ENCODE measurements at regions not wholly inside any gene's neighbourhood (a gene's known extent, or its start where the extent isn't known, plus 50 kb on each side); places are given as distances from the start of the nearest gene placed in this dataset.

- no peaks in the 10 kb centered on the region for H3K4me1 ChIP-seq (ENCODE audit: control insufficient read depth in 1 of 2, extremely low read depth in 1 of 2, insufficient read depth in 2 of 2, low read length in 2 of 2)
- no peak overlapping the region for H3K27ac ChIP-seq (ENCODE audit: low read length)
- CTCF ChIA-PET = no interaction called here
- Mint-ChIP-seq H3K36me3 (no peaks in the 10 kb centered on the region), H3K9me3 (peaks cover 0 to 9% (median 3%) of the 10 kb centered on the region in 3 donors), H3K4me3 (no peak overlapping the region), H3K4me1 (no peaks in the 10 kb centered on the region), H3K27me3 (no peaks in the 10 kb centered on the region), H3K27ac (no peak overlapping the region)
- WGBS (ENCODE audit: insufficient coverage) = no CpG with 5 or more reads among the region's 3 CpGs
- no peaks in the 10 kb centered on the region for H3K27me3 ChIP-seq (replicated peaks in 1 of 2; ENCODE audit: control insufficient read depth in 2 of 2, extremely low read depth in 1 of 2, insufficient read depth in 2 of 2, low read length in 1 of 2)
- no peak for ATAC-seq (replicated peaks in 1 of 4)
- H3K9me3 ChIP-seq = no peaks in the 10 kb centered on the region
- no peak for DNase-seq
- no peak overlapping the region for H3K4me3 ChIP-seq (ENCODE audit: control insufficient read depth in 1 of 2, extremely low read depth in 1 of 2, low read length in 1 of 2)
- H3K36me3 ChIP-seq (ENCODE audit: control insufficient read depth in 2 of 2, extremely low read depth in 1 of 2, insufficient read depth in 1 of 2, low read length in 1 of 2) = no peaks in the 10 kb centered on the region
- POLR2A ChIA-PET = no interaction called here
Observed at GRCh38 chr7:42742318-42742717, 169.6 kb downstream of the C7orf25 start.

- Histone ChIP-seq H3K4me3 (ENCODE audit: control insufficient read depth in 1 of 2, extremely low read depth in 1 of 2, low read length in 1 of 2) (no peak overlapping the region), H3K4me1 (ENCODE audit: control insufficient read depth in 1 of 2, extremely low read depth in 1 of 2, insufficient read depth in 2 of 2, low read length in 2 of 2) (no peaks in the 10 kb centered on the region), H3K9me3 (no peaks in the 10 kb centered on the region), H3K27ac (ENCODE audit: low read length) (no peak overlapping the region), H3K36me3 (ENCODE audit: control insufficient read depth in 2 of 2, extremely low read depth in 1 of 2, insufficient read depth in 1 of 2, low read length in 1 of 2) (no peaks in the 10 kb centered on the region), H3K27me3 (replicated peaks in 1 of 2; ENCODE audit: control insufficient read depth in 2 of 2, extremely low read depth in 1 of 2, insufficient read depth in 2 of 2, low read length in 1 of 2) (no peaks in the 10 kb centered on the region)
- no peak for ATAC-seq (replicated peaks in 1 of 4)
- DNase-seq = no peak
- Mint-ChIP-seq H3K36me3 (no peaks in the 10 kb centered on the region), H3K27ac (no peak overlapping the region), H3K4me1 (no peaks in the 10 kb centered on the region), H3K27me3 (no peaks in the 10 kb centered on the region), H3K9me3 (peaks cover 0 to 9% (median 0%) of the 10 kb centered on the region in 3 donors), H3K4me3 (no peak overlapping the region)
- WGBS (ENCODE audit: insufficient coverage) = 63% methylated on average over 1 of the region's 3 CpGs
- ChIA-PET CTCF (no interaction called here), POLR2A (no interaction called here)
Observed at GRCh38 chr7:42740408-42740807, 171.5 kb downstream of the C7orf25 start.

- H3K4me1 ChIP-seq (ENCODE audit: control insufficient read depth in 1 of 2, extremely low read depth in 1 of 2, insufficient read depth in 2 of 2, low read length in 2 of 2) = no peaks in the 10 kb centered on the region
- CTCF ChIA-PET = no interaction called here
Observed at GRCh38 chr7:42739638-42740037, 172.2 kb downstream of the C7orf25 start.

GRCh38 chr7:42736931-42737330 lies 174.9 kb downstream of the C7orf25 start:
- Mint-ChIP-seq H3K4me3 (no peak overlapping the region), H3K27me3 (peaks cover 0 to 3% of the 10 kb centered on the region in 2 donors), H3K4me1 (no peaks in the 10 kb centered on the region), H3K9me3 (peaks cover 0 to 9% (median 0%) of the 10 kb centered on the region in 3 donors), H3K27ac (no peak overlapping the region), H3K36me3 (no peaks in the 10 kb centered on the region)
- Histone ChIP-seq H3K4me3 (ENCODE audit: control insufficient read depth in 1 of 2, extremely low read depth in 1 of 2, low read length in 1 of 2) (no peak overlapping the region), H3K9me3 (no peaks in the 10 kb centered on the region), H3K36me3 (ENCODE audit: control insufficient read depth in 2 of 2, extremely low read depth in 1 of 2, insufficient read depth in 1 of 2, low read length in 1 of 2) (no peaks in the 10 kb centered on the region), H3K27ac (ENCODE audit: low read length) (no peak overlapping the region), H3K4me1 (ENCODE audit: control insufficient read depth in 1 of 2, extremely low read depth in 1 of 2, insufficient read depth in 2 of 2, low read length in 2 of 2) (no peaks in the 10 kb centered on the region), H3K27me3 (replicated peaks in 1 of 2; ENCODE audit: control insufficient read depth in 2 of 2, extremely low read depth in 1 of 2, insufficient read depth in 2 of 2, low read length in 1 of 2) (no peaks in the 10 kb centered on the region)
- no CpG with 5 or more reads among the region's 1 CpG for WGBS (ENCODE audit: insufficient coverage)
- CTCF ChIA-PET = no interaction called here
- POLR2A ChIA-PET = no interaction called here
- DNase-seq (no peak), ATAC-seq (replicated peaks in 1 of 4) (no peak)

More at GRCh38 chr7:42739638-42740037, 172.2 kb downstream of the C7orf25 start:
- Mint-ChIP-seq H3K27ac (no peak overlapping the region), H3K9me3 (peaks cover 0 to 9% (median 0%) of the 10 kb centered on the region in 3 donors), H3K4me3 (no peak overlapping the region), H3K36me3 (no peaks in the 10 kb centered on the region), H3K27me3 (no peaks in the 10 kb centered on the region), H3K4me1 (no peaks in the 10 kb centered on the region)
- H3K27me3 ChIP-seq (replicated peaks in 1 of 2; ENCODE audit: control insufficient read depth in 2 of 2, extremely low read depth in 1 of 2, insufficient read depth in 2 of 2, low read length in 1 of 2) = no peaks in the 10 kb centered on the region
- DNase-seq (no peak), ATAC-seq (replicated peaks in 1 of 4) (no peak)
- POLR2A ChIA-PET = no interaction called here
- no peaks in the 10 kb centered on the region for H3K9me3 ChIP-seq
- WGBS (ENCODE audit: insufficient coverage) = 85% methylated on average over 6 of the region's 8 CpGs
- no peak overlapping the region for H3K4me3 ChIP-seq (ENCODE audit: control insufficient read depth in 1 of 2, extremely low read depth in 1 of 2, low read length in 1 of 2)
- H3K27ac ChIP-seq (ENCODE audit: low read length) = no peak overlapping the region
- no peaks in the 10 kb centered on the region for H3K36me3 ChIP-seq (ENCODE audit: control insufficient read depth in 2 of 2, extremely low read depth in 1 of 2, insufficient read depth in 1 of 2, low read length in 1 of 2)

- DNase-seq (no peak), ATAC-seq (replicated peaks in 1 of 4) (no peak)
- H3K27ac Mint-ChIP-seq = no peak overlapping the region
- POLR2A ChIA-PET = no interaction called here
- H3K27ac ChIP-seq (ENCODE audit: low read length) = no peak overlapping the region
- CTCF ChIA-PET = no interaction called here
- H3K4me1 Mint-ChIP-seq = no peaks in the 10 kb centered on the region
- no peaks in the 10 kb centered on the region for H3K4me1 ChIP-seq (ENCODE audit: control insufficient read depth in 1 of 2, extremely low read depth in 1 of 2, insufficient read depth in 2 of 2, low read length in 2 of 2)
- no peaks in the 10 kb centered on the region for H3K9me3 ChIP-seq
- no peaks in the 10 kb centered on the region for H3K27me3 ChIP-seq (replicated peaks in 1 of 2; ENCODE audit: control insufficient read depth in 2 of 2, extremely low read depth in 1 of 2, insufficient read depth in 2 of 2, low read length in 1 of 2)
- no peaks in the 10 kb centered on the region for H3K36me3 Mint-ChIP-seq
- H3K4me3 ChIP-seq (ENCODE audit: control insufficient read depth in 1 of 2, extremely low read depth in 1 of 2, low read length in 1 of 2) = no peak overlapping the region
- WGBS (ENCODE audit: insufficient coverage) = no CpG with 5 or more reads among the region's 2 CpGs
- H3K9me3 Mint-ChIP-seq = peaks cover 0 to 9% (median 0%) of the 10 kb centered on the region in 3 donors
- H3K36me3 ChIP-seq (ENCODE audit: control insufficient read depth in 2 of 2, extremely low read depth in 1 of 2, insufficient read depth in 1 of 2, low read length in 1 of 2) = no peaks in the 10 kb centered on the region
- H3K27me3 Mint-ChIP-seq = peaks cover 0 to 3% of the 10 kb centered on the region in 2 donors
- H3K4me3 Mint-ChIP-seq = no peak overlapping the region
Observed at GRCh38 chr7:42735081-42735480, 176.8 kb downstream of the C7orf25 start.

- no peaks in the 10 kb centered on the region for H3K4me1 Mint-ChIP-seq
- ATAC-seq (replicated peaks in 1 of 4) (no peak), DNase-seq (no peak)
- no peak overlapping the region for H3K4me3 Mint-ChIP-seq
- H3K9me3 Mint-ChIP-seq = peaks cover 0 to 9% (median 0%) of the 10 kb centered on the region in 3 donors
- peaks cover 0 to 3% of the 10 kb centered on the region in 2 donors for H3K27me3 Mint-ChIP-seq
- no CpG with 5 or more reads among the region's 2 CpGs for WGBS (ENCODE audit: insufficient coverage)
- no peaks in the 10 kb centered on the region for H3K36me3 Mint-ChIP-seq
- no peaks in the 10 kb centered on the region for H3K27me3 ChIP-seq (replicated peaks in 1 of 2; ENCODE audit: control insufficient read depth in 2 of 2, extremely low read depth in 1 of 2, insufficient read depth in 2 of 2, low read length in 1 of 2)
- POLR2A ChIA-PET = interaction anchor here in 1 of 2 donors (0.6 kb wide), 1 partner anchor 241 kb away, joined by 4 read pairs; no protein-coding TSS in a partner anchor
- CTCF ChIA-PET = no interaction called here
- no peaks in the 10 kb centered on the region for H3K36me3 ChIP-seq (ENCODE audit: control insufficient read depth in 2 of 2, extremely low read depth in 1 of 2, insufficient read depth in 1 of 2, low read length in 1 of 2)
- H3K27ac ChIP-seq (ENCODE audit: low read length) = no peak overlapping the region
- H3K27ac Mint-ChIP-seq = no peak overlapping the region
- H3K4me3 ChIP-seq (ENCODE audit: control insufficient read depth in 1 of 2, extremely low read depth in 1 of 2, low read length in 1 of 2) = no peak overlapping the region
- no peaks in the 10 kb centered on the region for H3K4me1 ChIP-seq (ENCODE audit: control insufficient read depth in 1 of 2, extremely low read depth in 1 of 2, insufficient read depth in 2 of 2, low read length in 2 of 2)
- H3K9me3 ChIP-seq = no peaks in the 10 kb centered on the region
Observed at GRCh38 chr7:42734568-42734967, 177.3 kb downstream of the C7orf25 start.

GRCh38 chr7:42733040-42733439 lies 178.8 kb downstream of the C7orf25 start:
- no peaks in the 10 kb centered on the region for H3K36me3 ChIP-seq (ENCODE audit: control insufficient read depth in 2 of 2, extremely low read depth in 1 of 2, insufficient read depth in 1 of 2, low read length in 1 of 2)
- Mint-ChIP-seq H3K27ac (no peak overlapping the region), H3K27me3 (peaks cover 0 to 3% of the 10 kb centered on the region in 2 donors), H3K9me3 (peaks cover 0 to 5% (median 0%) of the 10 kb centered on the region in 3 donors), H3K4me1 (no peaks in the 10 kb centered on the region), H3K36me3 (no peaks in the 10 kb centered on the region), H3K4me3 (no peak overlapping the region)
- no peak overlapping the region for H3K27ac ChIP-seq (ENCODE audit: low read length)
- ATAC-seq (replicated peaks in 1 of 4) = no peak
- 36% methylated on average over 5 of the region's 5 CpGs for WGBS (ENCODE audit: insufficient coverage)
- H3K9me3 ChIP-seq = no peaks in the 10 kb centered on the region
- POLR2A ChIA-PET = no interaction called here
- no peak for DNase-seq
- no peaks in the 10 kb centered on the region for H3K27me3 ChIP-seq (replicated peaks in 1 of 2; ENCODE audit: control insufficient read depth in 2 of 2, extremely low read depth in 1 of 2, insufficient read depth in 2 of 2, low read length in 1 of 2)
- no peaks in the 10 kb centered on the region for H3K4me1 ChIP-seq (ENCODE audit: control insufficient read depth in 1 of 2, extremely low read depth in 1 of 2, insufficient read depth in 2 of 2, low read length in 2 of 2)
- CTCF ChIA-PET = no interaction called here
- H3K4me3 ChIP-seq (ENCODE audit: control insufficient read depth in 1 of 2, extremely low read depth in 1 of 2, low read length in 1 of 2) = no peak overlapping the region

Data from T-cell (primary cell).